ENCODE measurements at regions not wholly inside any gene's neighbourhood (a gene's known extent, or its start where the extent isn't known, plus 50 kb on each side); places are given as distances from the start of the nearest gene placed in this dataset.

- H3K27ac ChIP-seq (replicated peaks; ENCODE audit: low read length): no peak overlapping the region
- peak overlapping the region; percentile 35 for H2BK5ac ChIP-seq (ENCODE audit: low read length)
- H4K8ac ChIP-seq (ENCODE audit: low read depth, low read length): no peak overlapping the region
- H3K14ac ChIP-seq (ENCODE audit: low read length): no peak overlapping the region
- H3K9me3 ChIP-seq (replicated peaks in 1 of 2; ENCODE audit: control insufficient read depth in 2 of 2, insufficient read depth in 1 of 2, low read depth in 1 of 2, low read length in 2 of 2): no peaks in the 10 kb centered on the region
- H3K23ac ChIP-seq (ENCODE audit: low read depth, low read length, poor library complexity): peak overlapping the region; percentile 56
- no peak overlapping the region for H3K4ac ChIP-seq (ENCODE audit: low read length)
- peaks cover 14% of the 10 kb centered on the region in 2 donors for H3K4me1 ChIP-seq (ENCODE audit: control insufficient read depth in 2 of 2, insufficient read depth in 1 of 2, low read depth in 1 of 2, low read length in 2 of 2)
- no peak overlapping the region for H2AFZ ChIP-seq (ENCODE audit: low read length)
- no peak overlapping the region for H2BK15ac ChIP-seq (ENCODE audit: low read length)
- no peak overlapping the region for H3K4me3 ChIP-seq (ENCODE audit: low read length in 2 of 2)
- H3K27me3 ChIP-seq (ENCODE audit: control insufficient read depth in 3 of 3, insufficient read depth in 3 of 3, low read depth in 1 of 3, low read length in 3 of 3): no peaks in the 10 kb centered on the region
- no peak overlapping the region for H2BK120ac ChIP-seq (ENCODE audit: low read depth, low read length)
- H4K91ac ChIP-seq (ENCODE audit: low read depth, low read length, poor library complexity): no peak overlapping the region
- no peak overlapping the region for H3K18ac ChIP-seq (ENCODE audit: low read length)
- H2BK12ac ChIP-seq (ENCODE audit: low read length): peak overlapping the region; percentile 46
- no CpG with 5 or more reads among the region's 15 CpGs for WGBS, 2 donors (ENCODE audit: extremely low coverage in 2 of 2, insufficient read length in 2 of 2, insufficient replicate concordance in 1 of 2)
- DNase-seq (ENCODE audit: low spot score): no peak
- no peaks in the 10 kb centered on the region for H3K36me3 ChIP-seq (replicated peaks in 1 of 2; ENCODE audit: control insufficient read depth in 2 of 2, insufficient read depth in 2 of 2, low read length in 2 of 2)
- no peaks in the 10 kb centered on the region for H3K79me1 ChIP-seq (ENCODE audit: low read depth, low read length)
- H3K4me2 ChIP-seq (ENCODE audit: insufficient read depth, low read length, poor library complexity, severe bottlenecking): no peak overlapping the region
- no peak overlapping the region for H3K9ac ChIP-seq (ENCODE audit: low read depth, low read length, poor library complexity)
- peak overlapping the region; percentile 95 for H2AK5ac ChIP-seq (ENCODE audit: low read depth, low read length)
Measured at GRCh38 chr11:70715166-70715951, 317.0 kb downstream of the CTTN start.

GRCh38 chr11:70716216-70716615, 317.9 kb downstream of the CTTN start:
- Histone ChIP-seq H2AFZ (ENCODE audit: low read length) (no peak overlapping the region), H3K27ac (replicated peaks; ENCODE audit: low read length) (no peak overlapping the region), H2AK5ac (ENCODE audit: low read depth, low read length) (peak overlapping the region; percentile 73), H3K79me1 (ENCODE audit: low read depth, low read length) (no peaks in the 10 kb centered on the region), H3K4me1 (ENCODE audit: control insufficient read depth in 2 of 2, insufficient read depth in 1 of 2, low read depth in 1 of 2, low read length in 2 of 2) (peaks cover 12 to 13% of the 10 kb centered on the region in 2 donors), H2BK15ac (ENCODE audit: low read length) (no peak overlapping the region), H3K9ac (ENCODE audit: low read depth, low read length, poor library complexity) (no peak overlapping the region), H3K4me2 (ENCODE audit: insufficient read depth, low read length, poor library complexity, severe bottlenecking) (no peak overlapping the region), H2BK5ac (ENCODE audit: low read length) (peak overlapping the region; percentile 35), H4K8ac (ENCODE audit: low read depth, low read length) (no peak overlapping the region), H3K23ac (ENCODE audit: low read depth, low read length, poor library complexity) (no peak overlapping the region), H3K14ac (ENCODE audit: low read length) (no peak overlapping the region), H3K9me3 (replicated peaks in 1 of 2; ENCODE audit: control insufficient read depth in 2 of 2, insufficient read depth in 1 of 2, low read depth in 1 of 2, low read length in 2 of 2) (no peaks in the 10 kb centered on the region), H2BK120ac (ENCODE audit: low read depth, low read length) (no peak overlapping the region), H3K27me3 (ENCODE audit: control insufficient read depth in 3 of 3, insufficient read depth in 3 of 3, low read depth in 1 of 3, low read length in 3 of 3) (no peaks in the 10 kb centered on the region), H3K36me3 (replicated peaks in 1 of 2; ENCODE audit: control insufficient read depth in 2 of 2, insufficient read depth in 2 of 2, low read length in 2 of 2) (no peaks in the 10 kb centered on the region), H2BK12ac (ENCODE audit: low read length) (no peak overlapping the region), H3K18ac (ENCODE audit: low read length) (peak overlapping the region; percentile 75), H4K91ac (ENCODE audit: low read depth, low read length, poor library complexity) (no peak overlapping the region), H3K4me3 (ENCODE audit: low read length in 2 of 2) (no peak overlapping the region), H3K4ac (ENCODE audit: low read length) (no peak overlapping the region)
- DNase-seq (ENCODE audit: low spot score): no peak
- no CpG with 5 or more reads among the region's 11 CpGs for WGBS, 2 donors (ENCODE audit: extremely low coverage in 2 of 2, insufficient read length in 2 of 2, insufficient replicate concordance in 1 of 2)

GRCh38 chr11:70716986-70717775, 318.9 kb downstream of the CTTN start:
- Histone ChIP-seq H3K27ac (replicated peaks; ENCODE audit: low read length) (no peak overlapping the region), H3K14ac (ENCODE audit: low read length) (no peak overlapping the region)

More at GRCh38 chr11:70716986-70717775, 318.9 kb downstream of the CTTN start:
- H3K4me1 ChIP-seq (ENCODE audit: control insufficient read depth in 2 of 2, insufficient read depth in 1 of 2, low read depth in 1 of 2, low read length in 2 of 2): peaks cover 13 to 18% of the 10 kb centered on the region in 2 donors
- H3K23ac ChIP-seq (ENCODE audit: low read depth, low read length, poor library complexity): no peak overlapping the region
- no peaks in the 10 kb centered on the region for H3K9me3 ChIP-seq (replicated peaks in 1 of 2; ENCODE audit: control insufficient read depth in 2 of 2, insufficient read depth in 1 of 2, low read depth in 1 of 2, low read length in 2 of 2)
- no peak overlapping the region for H2BK120ac ChIP-seq (ENCODE audit: low read depth, low read length)
- H2BK5ac ChIP-seq (ENCODE audit: low read length): no peak overlapping the region
- no peak overlapping the region for H3K4me2 ChIP-seq (ENCODE audit: insufficient read depth, low read length, poor library complexity, severe bottlenecking)
- H2BK12ac ChIP-seq (ENCODE audit: low read length): no peak overlapping the region
- H3K27me3 ChIP-seq (ENCODE audit: control insufficient read depth in 3 of 3, insufficient read depth in 3 of 3, low read depth in 1 of 3, low read length in 3 of 3): peaks cover 0 to 4% (median 0%) of the 10 kb centered on the region in 3 experiments
- H3K79me1 ChIP-seq (ENCODE audit: low read depth, low read length): no peaks in the 10 kb centered on the region
- no peak overlapping the region for H3K9ac ChIP-seq (ENCODE audit: low read depth, low read length, poor library complexity)
- no peak overlapping the region for H2BK15ac ChIP-seq (ENCODE audit: low read length)
- no peak overlapping the region for H3K4ac ChIP-seq (ENCODE audit: low read length)
- no peak overlapping the region for H4K8ac ChIP-seq (ENCODE audit: low read depth, low read length)
- no peak overlapping the region for H2AFZ ChIP-seq (ENCODE audit: low read length)
- no peak overlapping the region for H4K91ac ChIP-seq (ENCODE audit: low read depth, low read length, poor library complexity)
- H3K18ac ChIP-seq (ENCODE audit: low read length): no peak overlapping the region
- DNase-seq (ENCODE audit: low spot score): no peak
- WGBS, 2 donors (ENCODE audit: extremely low coverage in 2 of 2, insufficient read length in 2 of 2, insufficient replicate concordance in 1 of 2): no CpG with 5 or more reads among the region's 32 CpGs
- H3K4me3 ChIP-seq (ENCODE audit: low read length in 2 of 2): no peak overlapping the region
- H3K36me3 ChIP-seq (replicated peaks in 1 of 2; ENCODE audit: control insufficient read depth in 2 of 2, insufficient read depth in 2 of 2, low read length in 2 of 2): no peaks in the 10 kb centered on the region
- H2AK5ac ChIP-seq (ENCODE audit: low read depth, low read length): no peak overlapping the region
